ENCODE measurements at regions not wholly inside any gene's neighbourhood (a gene's known extent, or its start where the extent isn't known, plus 50 kb on each side); places are given as distances from the start of the nearest gene placed in this dataset.

DNA sequence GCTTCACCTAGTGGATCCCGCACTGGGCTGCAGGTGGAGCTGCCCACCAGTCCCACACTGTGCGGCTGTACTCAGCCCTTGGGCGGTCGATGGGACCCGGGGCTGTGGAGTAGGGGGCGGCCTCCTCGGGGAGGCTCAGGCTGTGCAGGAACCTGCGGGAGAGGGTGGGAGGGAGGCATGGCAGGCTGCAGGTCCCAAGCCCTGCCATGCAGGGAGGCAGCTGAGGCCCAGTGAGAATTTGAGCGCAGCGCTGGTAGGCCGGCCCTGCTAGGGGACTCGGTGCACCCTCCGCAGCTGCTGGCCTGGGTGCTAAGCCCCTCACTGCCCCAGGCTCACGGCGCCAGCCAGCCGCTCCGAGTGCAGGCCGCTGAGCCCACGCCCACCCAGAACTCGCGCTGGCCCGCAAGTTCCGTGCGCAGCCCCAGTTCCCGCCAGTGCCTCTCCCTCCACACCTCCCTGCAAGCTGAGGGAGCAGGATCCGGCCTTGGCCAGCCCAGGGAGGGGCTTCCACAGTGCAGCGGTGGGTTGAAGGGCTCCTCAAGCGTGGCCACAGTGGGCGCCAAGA is 1407.6 kb downstream of the EPHA7 start:
- Histone ChIP-seq H3K9me3 (ENCODE audit: insufficient read depth, low read depth) (no peaks in the 10 kb centered on the region), H3K4me1 (replicated peaks; ENCODE audit: insufficient read depth) (no peaks in the 10 kb centered on the region), H3K27me3 (ENCODE audit: insufficient read depth, low read depth) (no peaks in the 10 kb centered on the region), H3K27ac (no peak overlapping the region), H3F3A (ENCODE audit: insufficient read depth, low read depth) (no peaks in the 10 kb centered on the region), H3K79me2 (ENCODE audit: low read depth) (no peaks in the 10 kb centered on the region), H4K20me1 (ENCODE audit: insufficient read depth) (no peaks in the 10 kb centered on the region), H3K4me2 (no peak overlapping the region), H3K36me3 (ENCODE audit: low read depth) (no peaks in the 10 kb centered on the region), H3K4me3 (no peak overlapping the region), H3K9me2 (ENCODE audit: insufficient read depth) (no peaks in the 10 kb centered on the region), H2AFZ (no peak overlapping the region)
- TF ChIP-seq, protein P1, sequence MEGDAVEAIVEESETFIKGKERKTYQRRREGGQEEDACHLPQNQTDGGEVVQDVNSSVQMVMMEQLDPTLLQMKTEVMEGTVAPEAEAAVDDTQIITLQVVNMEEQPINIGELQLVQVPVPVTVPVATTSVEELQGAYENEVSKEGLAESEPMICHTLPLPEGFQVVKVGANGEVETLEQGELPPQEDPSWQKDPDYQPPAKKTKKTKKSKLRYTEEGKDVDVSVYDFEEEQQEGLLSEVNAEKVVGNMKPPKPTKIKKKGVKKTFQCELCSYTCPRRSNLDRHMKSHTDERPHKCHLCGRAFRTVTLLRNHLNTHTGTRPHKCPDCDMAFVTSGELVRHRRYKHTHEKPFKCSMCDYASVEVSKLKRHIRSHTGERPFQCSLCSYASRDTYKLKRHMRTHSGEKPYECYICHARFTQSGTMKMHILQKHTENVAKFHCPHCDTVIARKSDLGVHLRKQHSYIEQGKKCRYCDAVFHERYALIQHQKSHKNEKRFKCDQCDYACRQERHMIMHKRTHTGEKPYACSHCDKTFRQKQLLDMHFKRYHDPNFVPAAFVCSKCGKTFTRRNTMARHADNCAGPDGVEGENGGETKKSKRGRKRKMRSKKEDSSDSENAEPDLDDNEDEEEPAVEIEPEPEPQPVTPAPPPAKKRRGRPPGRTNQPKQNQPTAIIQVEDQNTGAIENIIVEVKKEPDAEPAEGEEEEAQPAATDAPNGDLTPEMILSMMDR (conservative IDR thresholded peaks at IDR 0.05): no peak
- no peak for TF ChIP-seq EZH2 (IDR thresholded peaks at IDR 0.05; ENCODE audit: low read depth)
- intact Hi-C loops (cut with micrococcal nuclease; ENCODE audit: unreplicated experiment): no loop called here
- BruUV-seq (replicated peaks): no TSS peak
- ChIA-PET POLR2A (ENCODE audit: unreplicated experiment) (no interaction called here), CTCF (no interaction called here)
- no peak for DNase-seq

DNA sequence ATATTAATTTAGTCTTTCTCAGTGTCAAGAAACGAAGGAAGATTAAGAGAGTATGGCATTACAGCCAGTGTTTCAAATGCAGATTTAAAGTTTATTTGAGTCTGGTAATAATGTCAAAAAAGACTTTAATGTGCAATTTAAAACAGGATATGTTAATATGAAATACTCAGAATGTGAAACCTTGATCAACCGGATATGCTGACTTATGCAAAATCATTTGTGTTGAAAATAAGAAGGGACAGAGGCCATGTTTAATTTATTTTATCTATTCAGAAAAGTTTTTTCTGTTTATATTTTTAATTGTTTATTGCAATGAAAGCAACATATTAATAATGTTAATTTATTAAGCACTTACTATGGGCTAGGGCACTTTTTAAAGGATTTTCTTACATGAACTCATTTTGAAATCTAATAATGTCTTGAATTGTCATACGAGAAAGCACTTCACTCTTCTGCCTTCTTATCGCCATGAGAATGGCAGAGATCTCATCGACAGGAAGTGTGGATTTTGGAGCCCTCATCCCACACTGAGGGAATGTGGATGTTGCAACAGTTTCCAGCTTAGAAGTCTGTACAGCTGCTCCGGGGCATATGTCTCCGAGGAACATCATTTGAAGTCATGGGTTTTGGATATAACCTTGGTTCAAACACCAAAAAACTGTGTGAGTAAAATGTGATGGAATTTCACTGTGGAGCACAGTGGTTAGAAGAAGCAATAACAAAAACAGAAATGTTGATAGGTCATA is 1410.4 kb downstream of the EPHA7 start:
- Histone ChIP-seq H2AFZ (no peak overlapping the region), H3K27ac (no peak overlapping the region), H3K27me3 (ENCODE audit: insufficient read depth, low read depth) (no peaks in the 10 kb centered on the region), H3K79me2 (ENCODE audit: low read depth) (no peaks in the 10 kb centered on the region), H3K4me1 (replicated peaks; ENCODE audit: insufficient read depth) (no peaks in the 10 kb centered on the region), H3K9me2 (ENCODE audit: insufficient read depth) (no peaks in the 10 kb centered on the region), H3K36me3 (ENCODE audit: low read depth) (no peaks in the 10 kb centered on the region), H3K9me3 (ENCODE audit: insufficient read depth, low read depth) (no peaks in the 10 kb centered on the region), H3K4me2 (no peak overlapping the region), H4K20me1 (ENCODE audit: insufficient read depth) (no peaks in the 10 kb centered on the region), H3F3A (ENCODE audit: insufficient read depth, low read depth) (no peaks in the 10 kb centered on the region), H3K4me3 (no peak overlapping the region)
- intact Hi-C loops (cut with micrococcal nuclease; ENCODE audit: unreplicated experiment): no loop called here
- no TSS peak for BruUV-seq (replicated peaks)
- CTCF ChIA-PET: no interaction called here
- TF ChIP-seq EZH2 (IDR thresholded peaks at IDR 0.05; ENCODE audit: low read depth): no peak
- TF ChIP-seq, protein P1 (conservative IDR thresholded peaks at IDR 0.05): no peak
- POLR2A ChIA-PET (ENCODE audit: unreplicated experiment): no interaction called here
- DNase-seq: no peak

GRCh38 chr6:92000112-92000511 is 1413.2 kb upstream of the MAP3K7 start:
- H4K20me1 ChIP-seq (ENCODE audit: insufficient read depth): no peaks in the 10 kb centered on the region
- intact Hi-C loops (cut with micrococcal nuclease; ENCODE audit: unreplicated experiment): no loop called here
- no peak for TF ChIP-seq EZH2 (IDR thresholded peaks at IDR 0.05; ENCODE audit: low read depth)
- TF ChIP-seq, protein P1 (conservative IDR thresholded peaks at IDR 0.05): no peak
- no peak overlapping the region for H3K4me2 ChIP-seq
- no peaks in the 10 kb centered on the region for H3K9me3 ChIP-seq (ENCODE audit: insufficient read depth, low read depth)
- no peaks in the 10 kb centered on the region for H3F3A ChIP-seq (ENCODE audit: insufficient read depth, low read depth)
- H3K4me3 ChIP-seq: no peak overlapping the region
- no peaks in the 10 kb centered on the region for H3K79me2 ChIP-seq (ENCODE audit: low read depth)
- no peak overlapping the region for H3K27ac ChIP-seq
- no peaks in the 10 kb centered on the region for H3K9me2 ChIP-seq (ENCODE audit: insufficient read depth)
- no peaks in the 10 kb centered on the region for H3K4me1 ChIP-seq (replicated peaks; ENCODE audit: insufficient read depth)
- no peaks in the 10 kb centered on the region for H3K36me3 ChIP-seq (ENCODE audit: low read depth)
- H2AFZ ChIP-seq: no peak overlapping the region
- ChIA-PET POLR2A (ENCODE audit: unreplicated experiment) (no interaction called here), CTCF (no interaction called here)
- no peaks in the 10 kb centered on the region for H3K27me3 ChIP-seq (ENCODE audit: insufficient read depth, low read depth)
- BruUV-seq (replicated peaks): no TSS peak
- DNase-seq: no peak
